Cardiac fibroblast (primary cell): ENCODE measurements at regions not wholly inside any gene's neighbourhood (a gene's known extent, or its start where the extent isn't known, plus 50 kb on each side); places are given as distances from the start of the nearest gene placed in this dataset.

Source experiments
- DNase-seq, 2 donors: peaks; one replicate each; pipeline versions ENCODE4 v3.0.0 to v3.0.0-alpha.2; 2010; ENCODE audit warnings: low read depth in 2 of 2
- H3K4me3 ChIP-seq, 2 donors: replicated peaks in 1 of 2; 1 replicate in 1 of 2; 2 replicates in 1 of 2; pipeline ENCODE4 v1.5.1; 2011; ENCODE audit warnings: low read depth in 2 of 2, low read length in 2 of 2, mild to moderate bottlenecking in 2 of 2, moderate library complexity in 1 of 2
- TF ChIP-seq, protein P1 (sequence below): IDR thresholded peaks from one replicate; pipeline ENCODE4 v1.5.1; 2011; ENCODE audit warnings: low read depth, mild to moderate bottlenecking, low read length, inconsistent platforms

DNA sequence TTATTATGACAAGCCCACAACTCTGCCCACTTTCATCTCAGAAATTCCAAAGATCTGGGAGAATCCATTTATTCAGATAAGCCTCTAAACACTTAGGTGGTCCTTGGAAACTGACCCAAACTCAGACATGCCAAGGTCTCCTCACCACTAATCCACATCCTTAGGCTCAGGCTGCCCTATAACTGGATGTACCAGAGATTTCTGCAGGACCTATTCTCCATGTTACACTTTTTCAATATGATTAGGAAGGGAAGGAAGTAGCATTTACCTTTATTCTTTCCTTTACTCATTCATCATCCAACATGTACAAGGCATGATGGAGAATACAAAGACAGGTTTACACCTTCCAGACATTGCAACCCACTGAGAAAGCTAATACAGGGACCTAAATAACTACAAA, 145.9 kb upstream of the BMP4 start:
- no peak for DNase-seq
- TF ChIP-seq, protein P1, sequence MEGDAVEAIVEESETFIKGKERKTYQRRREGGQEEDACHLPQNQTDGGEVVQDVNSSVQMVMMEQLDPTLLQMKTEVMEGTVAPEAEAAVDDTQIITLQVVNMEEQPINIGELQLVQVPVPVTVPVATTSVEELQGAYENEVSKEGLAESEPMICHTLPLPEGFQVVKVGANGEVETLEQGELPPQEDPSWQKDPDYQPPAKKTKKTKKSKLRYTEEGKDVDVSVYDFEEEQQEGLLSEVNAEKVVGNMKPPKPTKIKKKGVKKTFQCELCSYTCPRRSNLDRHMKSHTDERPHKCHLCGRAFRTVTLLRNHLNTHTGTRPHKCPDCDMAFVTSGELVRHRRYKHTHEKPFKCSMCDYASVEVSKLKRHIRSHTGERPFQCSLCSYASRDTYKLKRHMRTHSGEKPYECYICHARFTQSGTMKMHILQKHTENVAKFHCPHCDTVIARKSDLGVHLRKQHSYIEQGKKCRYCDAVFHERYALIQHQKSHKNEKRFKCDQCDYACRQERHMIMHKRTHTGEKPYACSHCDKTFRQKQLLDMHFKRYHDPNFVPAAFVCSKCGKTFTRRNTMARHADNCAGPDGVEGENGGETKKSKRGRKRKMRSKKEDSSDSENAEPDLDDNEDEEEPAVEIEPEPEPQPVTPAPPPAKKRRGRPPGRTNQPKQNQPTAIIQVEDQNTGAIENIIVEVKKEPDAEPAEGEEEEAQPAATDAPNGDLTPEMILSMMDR = no peak
- no peak overlapping the region for H3K4me3 ChIP-seq

GRCh38 chr14:54104601-54105145, 148.0 kb upstream of the BMP4 start:
- DNase-seq = no peak
- TF ChIP-seq, protein P1 = no peak
- H3K4me3 ChIP-seq = no peak overlapping the region

DNA sequence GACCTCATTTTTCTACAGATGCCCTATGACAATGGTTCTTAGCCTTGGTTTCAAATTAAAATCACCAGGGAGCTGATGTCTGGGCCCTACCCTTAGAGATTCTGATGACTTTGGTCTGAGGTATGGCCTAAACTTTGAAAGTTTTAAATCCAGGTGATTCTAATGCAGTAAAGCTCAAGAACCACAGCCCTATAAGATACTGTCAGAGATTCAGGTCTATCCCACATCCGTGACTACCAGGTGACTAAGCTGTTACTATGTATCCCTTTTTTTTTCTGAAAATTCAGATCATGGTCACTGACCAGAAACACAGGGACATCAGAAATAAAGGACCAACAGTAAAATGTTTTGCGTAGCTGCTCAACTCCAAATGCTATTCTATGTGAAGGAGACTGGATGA, 148.8 kb upstream of the BMP4 start:
- no peak overlapping the region for H3K4me3 ChIP-seq
- DNase-seq = no peak
- TF ChIP-seq, protein P1 = no peak

DNA sequence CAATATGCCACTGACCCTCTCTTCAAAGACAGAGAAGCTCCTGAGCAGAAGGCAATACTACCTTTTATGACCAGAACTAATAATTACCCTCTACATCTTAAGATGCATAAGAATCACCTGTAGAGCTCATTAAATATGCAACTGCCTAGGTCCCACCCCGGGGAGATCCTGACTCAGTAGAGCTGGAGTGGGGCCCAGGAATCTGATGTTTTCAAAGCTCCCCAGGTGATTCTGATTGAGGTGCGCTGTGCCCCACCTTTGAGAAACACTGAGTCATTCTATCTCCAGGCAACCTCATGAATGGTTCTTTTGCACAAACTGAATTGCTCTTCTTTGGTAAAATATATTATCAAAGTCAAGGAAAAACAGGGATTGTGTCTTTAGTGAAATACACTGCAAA, 149.3 kb upstream of the BMP4 start:
- TF ChIP-seq, protein P1 = no peak
- DNase-seq = no peak
- no peak overlapping the region for H3K4me3 ChIP-seq

DNA sequence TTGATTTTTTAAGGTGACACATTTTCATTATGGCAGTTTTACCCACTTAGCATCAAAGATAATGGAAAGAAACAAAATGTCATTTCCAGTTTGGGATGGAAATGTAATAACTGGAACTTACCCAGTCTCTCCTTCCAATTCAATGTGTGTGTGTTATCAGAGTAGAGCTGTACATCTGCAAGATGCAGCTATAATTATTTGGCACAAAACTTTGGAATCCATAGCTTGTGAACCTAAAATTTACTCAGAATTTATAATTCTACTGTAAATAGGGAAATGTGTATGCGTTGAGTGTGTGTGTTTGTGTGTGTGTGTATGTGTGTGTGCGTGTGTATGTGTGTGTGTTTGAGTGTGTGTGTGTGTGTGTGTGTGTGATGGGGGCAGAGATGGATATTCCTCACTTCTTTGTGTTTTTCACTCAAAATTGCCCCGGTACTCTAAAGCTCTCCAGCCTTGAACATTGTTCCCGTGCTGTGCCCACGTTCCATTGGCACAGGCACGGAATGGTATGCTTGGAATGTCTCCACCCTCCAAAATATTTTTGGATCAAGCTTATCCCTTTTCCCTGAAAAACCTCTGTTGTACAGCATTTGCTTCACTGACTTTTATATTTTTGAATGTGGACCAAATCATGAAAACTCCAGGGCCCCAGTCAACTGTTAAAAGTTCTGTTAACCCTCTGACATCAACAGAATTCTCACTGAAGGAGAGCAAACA, 150.2 kb upstream of the BMP4 start:
- no peak overlapping the region for H3K4me3 ChIP-seq
- DNase-seq = peak; percentile 28 to 83
- TF ChIP-seq, protein P1 = no peak

DNA sequence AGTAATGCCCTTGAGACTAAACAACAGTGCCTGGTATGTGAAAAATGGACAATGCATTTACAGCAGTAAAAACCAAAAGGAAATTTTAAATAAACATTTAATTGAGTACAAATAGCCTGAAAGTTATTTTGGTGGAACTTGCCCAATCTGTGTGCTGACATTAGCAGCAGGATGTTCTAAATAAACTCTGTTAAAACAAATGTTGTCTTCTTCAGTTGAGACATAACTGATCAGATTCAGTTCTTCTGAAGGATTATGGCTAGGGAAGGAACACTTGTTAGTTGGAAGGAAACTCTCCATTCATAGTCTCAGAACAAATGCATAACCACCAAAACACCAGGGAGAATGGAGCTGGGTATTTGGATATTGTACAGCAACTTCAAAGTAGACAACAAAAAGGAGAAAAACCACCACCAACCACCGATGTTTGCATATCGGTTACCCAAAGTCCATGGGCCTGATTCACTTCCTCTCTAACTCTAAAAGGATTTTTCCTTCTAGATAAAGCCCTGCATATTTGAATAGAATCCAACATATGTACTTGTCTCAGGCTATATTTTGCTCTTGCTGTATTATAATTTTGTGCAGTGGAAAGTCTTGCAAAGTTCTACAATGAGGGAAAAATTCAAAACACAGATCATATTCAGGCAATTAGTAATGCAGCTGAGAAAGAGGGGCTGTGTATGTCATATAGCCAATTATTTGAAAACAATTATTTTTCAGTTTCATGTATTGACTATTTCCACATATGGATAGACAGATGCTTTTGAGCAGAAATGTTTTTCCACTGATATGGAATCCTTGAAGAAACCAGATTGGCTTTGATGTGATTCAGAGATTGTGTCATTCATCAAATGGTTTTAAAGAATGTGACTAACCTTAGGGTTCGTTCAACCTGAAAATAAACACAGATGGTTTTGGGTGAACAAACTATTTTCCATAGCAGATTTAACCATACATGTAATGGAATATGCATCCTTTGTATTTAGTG, 152.2 kb upstream of the BMP4 start:
- TF ChIP-seq, protein P1 = no peak
- peak; percentile 90 to 93 for DNase-seq
- H3K4me3 ChIP-seq = no peak overlapping the region
